ENCODE measurements at regions not wholly inside any gene's neighbourhood (a gene's known extent, or its start where the extent isn't known, plus 50 kb on each side); places are given as distances from the start of the nearest gene placed in this dataset.

DNA sequence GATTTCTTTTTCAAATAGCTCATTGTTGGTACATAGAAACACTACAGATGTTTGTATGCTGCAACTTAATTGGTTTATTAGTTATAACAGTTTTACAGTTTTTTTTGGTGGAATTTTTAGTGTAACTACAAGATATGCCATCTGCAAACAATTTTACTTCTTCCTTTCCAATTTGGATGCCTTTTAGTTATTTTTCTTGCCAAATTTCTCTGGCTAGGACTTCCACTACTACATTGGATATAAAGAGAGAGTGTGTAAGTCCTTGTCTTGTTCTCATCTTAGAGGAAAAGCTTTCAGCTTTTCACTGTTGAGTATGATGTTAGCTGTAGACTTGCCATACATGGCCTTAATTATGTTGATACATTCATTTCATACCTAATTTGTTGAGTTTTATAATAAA is 143.6 kb upstream of the EOMES start:
- DNase-seq (ENCODE audit: low read depth, low spot score) (no peak), FAIRE-seq (no peak)
- H3K9me1 ChIP-seq (replicated peaks; ENCODE audit: control insufficient read depth, extremely low read depth, insufficient read depth, low read length) = no peaks in the 10 kb centered on the region
- dilution Hi-C loops (cut with MboI; ENCODE audit: extremely low pct_ligation_motif_present, low sequenced_read_pairs) = no loop called here
- H3K79me2 ChIP-seq (ENCODE audit: control insufficient read depth, insufficient read depth, low read length) = no peaks in the 10 kb centered on the region
- H3K27me3 ChIP-seq (ENCODE audit: control insufficient read depth in 2 of 2, insufficient read depth in 2 of 2, low read length in 2 of 2) = no peaks in the 10 kb centered on the region
- no peak overlapping the region for H3K27ac ChIP-seq (ENCODE audit: insufficient read depth, low read depth, low read length)
- no peak overlapping the region for H3K9ac ChIP-seq (replicated peaks; ENCODE audit: extremely low read depth, insufficient read depth, low read length)
- H3K36me3 ChIP-seq (ENCODE audit: control insufficient read depth in 2 of 2, extremely low read depth in 1 of 2, insufficient read depth in 2 of 2, low read length in 2 of 2) = no peaks in the 10 kb centered on the region
- no peaks in the 10 kb centered on the region for H3K4me1 ChIP-seq (ENCODE audit: control insufficient read depth, extremely low read depth, insufficient read depth, low read length)
- intact Hi-C loops (cut with micrococcal nuclease) = no loop called here
- POLR2A ChIA-PET = no interaction called here
- H3K4me3 ChIP-seq (replicated peaks in 1 of 3; ENCODE audit: insufficient read depth in 1 of 3, low read depth in 1 of 3, low read length in 3 of 3) = no peak overlapping the region
- TF ChIP-seq POLR2AphosphoS5 (IDR thresholded peaks at IDR 0.05; ENCODE audit: insufficient read depth, low read depth, low read length) (no peak), JUN (IDR thresholded peaks at IDR 0.05; ENCODE audit: borderline replicate concordance, insufficient read depth, insufficient read length, low read depth) (no peak), GATA2 (IDR thresholded peaks at IDR 0.05; ENCODE audit: insufficient read depth, insufficient read length, low read depth, low read length) (no peak), FOS (IDR thresholded peaks at IDR 0.05; ENCODE audit: borderline replicate concordance, insufficient read depth, low read length) (no peak), EZH2 (IDR thresholded peaks at IDR 0.05; ENCODE audit: borderline replicate concordance, low read depth, low read length, severe bottlenecking) (no peak), POLR2A (IDR thresholded peaks at IDR 0.05; ENCODE audit: low read depth, low read length) (no peak), MYC (IDR thresholded peaks at IDR 0.05; ENCODE audit: low read depth, low read length) (no peak)
- TF ChIP-seq, protein P1, sequence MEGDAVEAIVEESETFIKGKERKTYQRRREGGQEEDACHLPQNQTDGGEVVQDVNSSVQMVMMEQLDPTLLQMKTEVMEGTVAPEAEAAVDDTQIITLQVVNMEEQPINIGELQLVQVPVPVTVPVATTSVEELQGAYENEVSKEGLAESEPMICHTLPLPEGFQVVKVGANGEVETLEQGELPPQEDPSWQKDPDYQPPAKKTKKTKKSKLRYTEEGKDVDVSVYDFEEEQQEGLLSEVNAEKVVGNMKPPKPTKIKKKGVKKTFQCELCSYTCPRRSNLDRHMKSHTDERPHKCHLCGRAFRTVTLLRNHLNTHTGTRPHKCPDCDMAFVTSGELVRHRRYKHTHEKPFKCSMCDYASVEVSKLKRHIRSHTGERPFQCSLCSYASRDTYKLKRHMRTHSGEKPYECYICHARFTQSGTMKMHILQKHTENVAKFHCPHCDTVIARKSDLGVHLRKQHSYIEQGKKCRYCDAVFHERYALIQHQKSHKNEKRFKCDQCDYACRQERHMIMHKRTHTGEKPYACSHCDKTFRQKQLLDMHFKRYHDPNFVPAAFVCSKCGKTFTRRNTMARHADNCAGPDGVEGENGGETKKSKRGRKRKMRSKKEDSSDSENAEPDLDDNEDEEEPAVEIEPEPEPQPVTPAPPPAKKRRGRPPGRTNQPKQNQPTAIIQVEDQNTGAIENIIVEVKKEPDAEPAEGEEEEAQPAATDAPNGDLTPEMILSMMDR (IDR thresholded peaks at IDR 0.05; ENCODE audit: extremely low read depth in 1 of 2, insufficient read depth in 1 of 2, low read depth in 1 of 2, low read length in 2 of 2) = no peak
- TF ChIP-seq, protein P2, sequence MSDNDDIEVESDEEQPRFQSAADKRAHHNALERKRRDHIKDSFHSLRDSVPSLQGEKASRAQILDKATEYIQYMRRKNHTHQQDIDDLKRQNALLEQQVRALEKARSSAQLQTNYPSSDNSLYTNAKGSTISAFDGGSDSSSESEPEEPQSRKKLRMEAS (IDR thresholded peaks at IDR 0.05; ENCODE audit: insufficient read depth, insufficient read length) = no peak
- H4K20me1 ChIP-seq (replicated peaks; ENCODE audit: control insufficient read depth, extremely low read depth, insufficient read depth, low read length) = no peaks in the 10 kb centered on the region
- BruUV-seq (replicated peaks) = no TSS peak
- H3K9me3 ChIP-seq (replicated peaks; ENCODE audit: control insufficient read depth, insufficient read depth, low read length) = no peaks in the 10 kb centered on the region
- CTCF ChIA-PET = no interaction called here
- no peak overlapping the region for H3K4me2 ChIP-seq (ENCODE audit: insufficient read depth, low read length)
- no peak overlapping the region for H2AFZ ChIP-seq (ENCODE audit: low read depth, low read length)
